GM18502 (cell line): ENCODE measurements at regions not wholly inside any gene's neighbourhood (a gene's known extent, or its start where the extent isn't known, plus 50 kb on each side); places are given as distances from the start of the nearest gene placed in this dataset.

Source experiments
- ATAC-seq: cut with Tn5 transposase; IDR thresholded peaks from one replicate; pipeline ENCODE4 v1.9.1; 2021; ENCODE audit warnings: mild to moderate bottlenecking; ENCODE audit not compliant: unreplicated experiment, poor library complexity

DNA sequence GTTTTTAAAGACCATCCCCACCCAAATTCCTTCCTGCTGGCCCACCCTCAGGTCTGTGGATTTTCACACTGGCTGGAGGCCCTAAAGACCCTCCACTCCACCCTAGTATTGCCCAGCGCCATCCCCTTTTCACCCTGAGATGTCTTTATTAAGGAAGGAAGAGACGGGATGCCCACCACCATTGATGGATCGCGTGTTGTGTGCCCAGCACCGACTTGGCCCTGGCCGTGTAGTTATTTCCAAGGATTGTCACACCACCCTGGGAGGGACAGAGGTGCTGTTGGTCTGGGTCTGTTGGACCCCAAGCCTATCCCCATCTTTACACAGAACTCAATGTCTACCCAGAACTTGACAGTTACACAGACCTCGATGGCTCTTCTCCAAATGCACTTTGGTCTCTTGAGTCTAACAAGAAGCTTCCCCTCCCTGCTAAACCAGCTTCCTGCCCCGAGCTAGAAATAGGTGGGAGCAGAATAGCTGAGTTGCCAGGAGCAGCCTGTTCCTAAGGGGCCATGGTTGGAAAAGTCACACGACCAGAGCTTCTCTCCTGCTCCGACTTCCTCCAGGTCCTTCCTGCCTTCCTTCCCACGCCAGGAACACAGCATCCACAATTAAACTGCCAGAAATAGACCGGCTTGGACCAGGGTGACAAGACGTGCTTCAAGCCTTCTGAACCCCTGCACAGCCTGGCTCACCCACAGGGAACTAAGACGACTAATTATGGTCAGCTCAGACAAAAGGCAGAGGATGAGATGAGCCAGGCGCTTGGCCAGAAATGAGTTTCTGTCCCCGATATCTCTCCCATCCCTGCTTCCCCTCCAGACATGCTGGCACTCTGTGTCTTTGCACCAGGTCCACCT, 139.5 kb upstream of the CHST15 start:
- ATAC-seq = no peak

GRCh38 chr10:124231168-124232155, 138.1 kb upstream of the CHST15 start:
- peak; percentile 56 for ATAC-seq

DNA sequence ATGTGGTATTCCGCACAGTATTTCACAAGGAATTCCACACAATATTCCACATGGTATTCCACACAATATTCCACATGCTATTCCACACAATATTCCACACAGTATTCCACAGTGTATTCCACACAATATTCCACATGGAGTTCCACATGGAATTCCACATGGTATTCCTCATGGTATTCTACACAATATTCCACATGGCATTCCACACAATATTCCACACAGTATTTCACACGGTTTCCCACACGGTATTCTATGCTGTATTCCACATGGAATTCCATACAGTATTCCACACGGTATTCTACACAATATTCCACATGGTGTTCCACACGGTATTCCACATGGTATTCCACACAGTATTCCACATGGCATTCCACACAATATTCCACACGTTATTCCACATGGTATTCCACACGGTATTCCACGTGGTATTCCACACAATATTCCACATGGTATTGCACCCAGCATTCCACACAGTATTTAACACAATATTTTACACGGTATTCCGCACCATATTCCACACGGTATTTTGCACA, 137.3 kb upstream of the CHST15 start:
- no peak for ATAC-seq

GRCh38 chr10:124229989-124230634, 136.7 kb upstream of the CHST15 start:
- ATAC-seq = no peak

DNA sequence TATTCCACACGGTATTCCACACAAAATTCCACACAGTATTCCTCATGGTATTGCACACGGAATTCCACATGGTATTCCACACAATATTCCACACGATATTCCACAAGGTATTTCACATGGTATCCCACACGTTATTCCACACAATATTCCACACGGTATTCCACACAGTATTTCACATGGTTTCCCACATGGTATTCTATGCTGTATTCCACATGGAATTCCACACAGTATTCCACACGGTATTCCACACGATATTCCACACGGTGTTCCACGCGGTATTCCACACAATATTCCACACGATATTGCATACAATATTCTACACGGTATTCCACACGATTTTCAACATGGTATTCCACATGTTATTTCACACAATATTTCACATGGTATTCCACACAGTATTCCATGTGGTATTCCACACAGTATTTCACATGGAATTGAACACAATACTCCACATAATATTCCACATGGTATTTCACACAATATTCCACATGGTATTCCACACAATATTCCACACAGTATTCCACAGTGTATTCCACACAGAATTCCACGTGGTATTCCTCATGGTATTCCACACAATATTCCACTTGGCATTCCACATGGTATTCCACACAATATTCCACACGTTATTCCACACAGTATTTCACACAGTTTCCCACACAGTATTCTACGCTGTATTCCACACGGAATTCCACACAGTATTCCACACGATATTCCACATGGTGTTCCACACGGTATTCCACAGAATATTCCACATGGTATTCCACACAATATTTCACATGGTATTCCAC, 136.0 kb upstream of the CHST15 start:
- ATAC-seq = no peak

- ATAC-seq = no peak
These were observed 135.1 kb upstream of the CHST15 start for GRCh38 chr10:124228471-124228870.

GRCh38 chr10:124227988-124228387, 134.6 kb upstream of the CHST15 start:
- no peak for ATAC-seq

GRCh38 chr10:124227055-124227975, 133.9 kb upstream of the CHST15 start:
- ATAC-seq = no peak

DNA sequence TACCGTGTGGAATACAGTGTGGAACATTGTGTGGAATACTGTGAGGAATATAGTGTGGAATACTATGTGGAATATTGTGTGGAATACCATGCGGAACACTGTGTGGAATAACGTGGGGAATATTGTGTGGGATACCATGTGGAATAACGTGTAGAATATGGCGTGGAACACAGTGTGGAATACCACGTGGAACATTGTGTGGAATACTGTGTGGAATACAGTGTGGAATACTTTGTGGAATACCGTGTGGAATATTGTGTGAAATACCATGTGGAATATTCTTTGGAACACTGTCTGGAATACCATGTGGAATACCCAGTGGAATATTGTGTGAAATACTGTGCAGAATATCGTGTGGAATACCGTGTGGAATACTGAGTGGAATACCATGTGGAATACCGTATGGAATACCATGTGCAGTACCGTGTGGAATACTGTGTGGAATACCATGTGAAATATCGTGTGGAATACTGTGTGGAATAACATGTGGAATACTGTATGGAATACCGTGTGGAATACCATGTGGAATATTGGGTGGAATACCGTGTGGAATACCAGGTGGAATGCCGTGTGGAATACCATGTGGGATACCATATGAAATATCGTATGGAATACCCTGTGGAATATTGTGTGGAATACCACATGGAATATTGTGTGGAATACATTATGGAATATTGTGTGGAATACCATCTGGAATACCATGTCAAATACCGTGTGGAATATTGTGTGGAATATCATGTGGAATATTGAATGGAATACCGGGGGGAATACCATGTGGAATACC, 133.1 kb upstream of the CHST15 start:
- ATAC-seq = no peak

- ATAC-seq = no peak
These were observed 132.3 kb upstream of the CHST15 start for GRCh38 chr10:124225467-124226270.

DNA sequence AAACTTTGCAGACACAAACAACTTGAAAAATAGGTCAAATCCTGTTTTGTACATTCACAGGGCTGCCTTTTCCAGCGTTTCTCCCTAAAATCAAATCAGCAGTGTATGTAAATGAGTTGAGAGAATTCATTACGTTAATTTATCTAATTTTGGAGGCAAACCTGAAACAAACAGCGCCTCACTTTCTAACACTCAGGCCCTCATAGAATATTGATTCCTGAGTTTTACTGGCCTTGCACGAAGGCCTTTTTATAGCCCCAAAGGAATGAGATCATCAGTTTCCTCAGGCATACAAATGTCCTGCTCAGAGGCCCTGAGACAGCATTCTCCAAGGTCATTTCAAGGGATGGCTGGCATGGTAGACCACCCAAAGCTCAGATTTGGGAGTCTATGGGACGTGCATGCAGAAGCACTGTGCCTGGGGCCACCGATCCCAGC, 131.7 kb upstream of the CHST15 start:
- no peak for ATAC-seq

GRCh38 chr10:124224331-124225028, 131.1 kb upstream of the CHST15 start:
- no peak for ATAC-seq

DNA sequence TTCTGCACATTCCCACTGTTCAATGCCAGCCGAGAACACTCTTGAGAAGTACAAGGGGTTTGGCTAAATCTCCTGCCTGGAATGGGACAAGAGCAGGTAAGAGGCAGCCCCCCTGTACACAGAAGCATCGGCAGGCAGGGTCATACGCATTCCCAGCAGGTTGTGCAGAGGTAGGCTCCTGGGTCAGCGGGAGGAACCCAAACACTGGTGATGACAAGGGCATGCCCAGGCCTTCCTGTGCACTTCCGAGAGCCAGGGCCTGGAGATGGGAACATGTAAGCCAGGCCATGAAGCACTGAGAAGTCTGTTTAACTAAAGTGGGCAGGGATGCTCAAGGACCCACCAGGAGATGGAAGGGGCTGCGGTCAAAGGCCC, 130.3 kb upstream of the CHST15 start:
- no peak for ATAC-seq

- ATAC-seq = no peak
These were observed 129.8 kb upstream of the CHST15 start for GRCh38 chr10:124222988-124223710.

- ATAC-seq = peak; percentile 26
These were observed 129.1 kb upstream of the CHST15 start for GRCh38 chr10:124222318-124222987.
